ENCODE measurements at regions not wholly inside any gene's neighbourhood (a gene's known extent, or its start where the extent isn't known, plus 50 kb on each side); places are given as distances from the start of the nearest gene placed in this dataset.

GRCh38 chr1:79109445-79109844 lies 102.9 kb upstream of the ADGRL4 start:
- no peak for DNase-seq (ENCODE audit: low read depth in 2 of 3, low spot score in 2 of 3)

GRCh38 chr1:79105500-79105899 lies 99.0 kb upstream of the ADGRL4 start:
- DNase-seq (ENCODE audit: low read depth in 2 of 3, low spot score in 2 of 3): no peak

GRCh38 chr1:79104617-79105016 lies 98.1 kb upstream of the ADGRL4 start:
- DNase-seq (ENCODE audit: low read depth in 2 of 3, low spot score in 2 of 3): no peak

GRCh38 chr1:79100385-79100784 lies 93.9 kb upstream of the ADGRL4 start:
- no peak for DNase-seq (ENCODE audit: low read depth in 2 of 3, low spot score in 2 of 3)

- no peak for DNase-seq (ENCODE audit: low read depth in 2 of 3, low spot score in 2 of 3)
These were observed 84.5 kb upstream of the ADGRL4 start for GRCh38 chr1:79090985-79091384.

GRCh38 chr1:79089946-79090345 lies 83.4 kb upstream of the ADGRL4 start:
- DNase-seq (ENCODE audit: low read depth in 2 of 3, low spot score in 2 of 3): no peak

GRCh38 chr1:79082233-79082632 lies 75.7 kb upstream of the ADGRL4 start:
- DNase-seq (ENCODE audit: low read depth in 2 of 3, low spot score in 2 of 3): no peak

- no peak for DNase-seq (ENCODE audit: low read depth in 2 of 3, low spot score in 2 of 3)
These were observed 73.2 kb upstream of the ADGRL4 start for GRCh38 chr1:79079770-79080169.

GRCh38 chr1:79074975-79075374 lies 68.4 kb upstream of the ADGRL4 start:
- no peak for DNase-seq (ENCODE audit: low read depth in 2 of 3, low spot score in 2 of 3)

GRCh38 chr1:79069828-79070227 lies 63.3 kb upstream of the ADGRL4 start:
- DNase-seq (ENCODE audit: low read depth in 2 of 3, low spot score in 2 of 3): no peak

GRCh38 chr1:79059341-79059740 lies 52.8 kb upstream of the ADGRL4 start:
- no peak for DNase-seq (ENCODE audit: low read depth in 2 of 3, low spot score in 2 of 3)
